ELF-1 (cell line): ENCODE measurements at regions not wholly inside any gene's neighbourhood (a gene's known extent, or its start where the extent isn't known, plus 50 kb on each side); places are given as distances from the start of the nearest gene placed in this dataset.
"Not testable (repeated sequence)": the region's sequence is repeated elsewhere in the genome, so short reads cannot be mapped to it uniquely, and the experiment has no call there.

Experiments
- DNase-seq: peaks from one replicate; pipeline ENCODE4 v3.0.0-alpha.2; 2016; ENCODE audit warnings: low read depth, low spot score

DNA sequence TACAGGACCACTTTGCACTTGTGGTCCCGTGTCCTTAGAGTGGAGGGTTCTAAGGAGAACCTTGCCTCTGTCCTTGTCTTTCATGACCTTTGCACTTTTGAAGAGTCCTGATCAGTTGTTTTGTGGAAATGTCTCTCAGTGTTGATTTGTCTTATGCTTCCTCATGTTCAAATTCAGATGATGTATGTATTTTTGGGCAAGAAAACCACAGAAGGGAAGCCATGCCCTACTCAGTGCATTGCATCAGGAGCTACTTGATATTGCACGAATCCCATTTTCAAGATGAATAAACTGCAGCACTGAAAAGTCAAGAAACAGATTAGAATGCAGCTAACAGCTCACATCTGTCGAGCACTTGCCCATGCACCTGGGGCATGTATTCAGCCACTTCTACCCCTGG lies 152.2 kb downstream of the INHBB start:
- no peak for DNase-seq

DNA sequence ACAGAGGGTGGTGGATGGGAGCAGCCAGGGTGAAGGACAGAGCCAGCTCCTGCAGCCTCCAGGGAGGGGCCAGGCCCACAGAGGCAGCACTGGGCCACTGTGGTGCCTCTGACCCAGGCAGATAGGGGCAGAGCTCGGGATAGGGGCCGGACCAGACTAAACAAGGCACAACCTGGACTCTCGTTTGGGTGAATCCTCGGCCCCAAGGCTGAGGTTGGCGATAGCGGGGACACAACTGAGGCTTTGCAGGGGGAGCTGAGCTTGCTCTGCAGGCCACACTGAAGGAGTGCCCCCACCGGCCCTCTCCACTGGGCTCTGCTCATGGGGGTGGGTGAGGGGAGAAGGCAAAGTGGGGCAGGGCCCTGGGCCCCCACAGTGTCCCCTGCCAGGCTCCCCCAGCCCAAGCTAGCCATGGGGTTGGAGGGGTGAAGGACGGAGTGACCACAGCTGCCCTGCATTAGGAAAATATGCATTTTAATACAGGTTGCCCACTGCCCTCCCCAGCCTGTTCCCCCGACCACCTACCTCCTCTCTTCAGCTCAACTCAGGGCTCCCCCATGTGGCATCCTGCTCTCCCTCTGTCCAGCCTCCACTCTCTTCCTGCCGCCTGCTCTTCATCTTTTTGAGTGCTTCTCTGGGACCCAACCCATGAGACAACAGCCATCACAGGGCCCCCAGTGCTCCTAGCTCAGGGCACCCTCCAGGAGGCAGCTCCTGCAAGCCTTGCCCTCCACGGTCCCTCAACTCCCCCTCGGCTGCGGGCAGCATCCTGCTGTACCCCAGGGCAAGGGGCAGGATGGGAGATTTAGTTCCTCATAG lies 152.8 kb downstream of the INHBB start:
- no peak for DNase-seq

DNA sequence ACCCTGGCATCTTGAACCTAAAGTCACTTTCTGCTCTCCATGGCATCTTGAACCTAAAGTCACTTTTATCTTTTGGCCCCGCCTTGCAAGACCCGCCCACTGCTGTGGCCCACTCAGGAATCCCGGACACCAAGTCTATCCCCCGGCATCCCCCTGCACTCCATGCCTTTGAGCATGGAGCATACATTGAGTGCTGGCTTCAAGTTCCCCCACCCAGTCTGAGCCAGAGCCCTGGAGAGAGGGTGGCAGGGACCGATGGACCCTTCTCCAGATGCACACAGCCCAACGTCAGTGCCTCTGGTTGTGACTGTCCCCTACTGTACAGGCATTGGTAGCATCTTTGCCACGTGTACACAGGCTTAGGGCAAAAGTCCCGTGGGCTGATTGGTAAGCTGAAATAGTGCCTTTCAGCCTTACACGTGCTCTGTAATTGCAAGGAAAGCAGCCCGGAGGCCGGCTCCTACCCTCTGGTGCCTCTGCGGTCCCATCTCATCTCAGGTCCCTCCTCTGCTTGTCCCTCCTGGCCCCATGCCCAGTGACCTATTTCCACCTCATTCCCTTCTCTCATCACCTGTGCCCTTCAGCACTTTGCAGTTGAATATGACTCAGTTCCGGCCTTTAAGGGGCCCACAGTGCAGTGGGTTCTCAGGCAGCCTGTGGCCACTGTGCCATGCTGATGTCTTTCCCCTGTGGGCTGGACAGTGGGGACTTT lies 154.0 kb downstream of the INHBB start:
- no peak for DNase-seq

DNA sequence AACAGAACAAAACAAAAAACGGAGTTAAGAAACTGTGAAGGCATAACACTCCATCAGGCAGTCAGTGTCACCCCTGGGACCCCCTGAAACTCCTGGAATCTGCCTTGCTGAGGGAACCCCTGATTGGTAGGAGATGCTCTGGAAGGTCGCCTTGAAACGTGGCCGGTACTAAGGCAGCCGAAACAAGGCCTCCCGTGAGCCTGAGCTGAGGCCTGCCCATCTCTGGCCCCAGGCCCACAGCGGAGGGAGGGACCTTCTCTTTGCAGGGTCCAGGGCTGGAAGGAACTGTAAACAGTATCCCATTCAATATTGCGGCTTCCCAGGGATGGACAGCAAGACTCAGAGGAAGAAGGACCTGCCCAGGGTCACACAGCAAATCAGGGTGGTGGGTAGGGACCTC lies 155.7 kb downstream of the INHBB start:
- DNase-seq, result no peak

DNA sequence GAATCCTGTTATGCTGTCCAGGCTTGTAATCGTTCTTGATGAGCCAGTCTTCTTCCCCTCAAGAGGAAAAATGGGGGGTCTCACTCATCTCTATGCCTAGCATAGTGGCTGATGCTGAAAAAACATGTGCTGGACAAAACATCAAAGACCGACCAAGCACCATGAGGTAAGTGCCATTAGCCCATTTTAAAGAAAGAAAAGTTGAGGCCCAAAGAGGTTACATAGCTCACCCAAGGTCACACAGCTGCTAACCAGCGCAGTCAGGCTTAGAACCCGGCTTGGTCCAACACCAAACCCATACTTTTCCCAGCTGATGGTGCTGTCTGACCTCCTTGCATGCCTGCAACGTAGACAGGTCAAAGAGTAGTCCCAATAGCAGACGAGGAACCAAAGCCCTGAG lies 156.4 kb downstream of the INHBB start:
- DNase-seq, result no peak

DNA sequence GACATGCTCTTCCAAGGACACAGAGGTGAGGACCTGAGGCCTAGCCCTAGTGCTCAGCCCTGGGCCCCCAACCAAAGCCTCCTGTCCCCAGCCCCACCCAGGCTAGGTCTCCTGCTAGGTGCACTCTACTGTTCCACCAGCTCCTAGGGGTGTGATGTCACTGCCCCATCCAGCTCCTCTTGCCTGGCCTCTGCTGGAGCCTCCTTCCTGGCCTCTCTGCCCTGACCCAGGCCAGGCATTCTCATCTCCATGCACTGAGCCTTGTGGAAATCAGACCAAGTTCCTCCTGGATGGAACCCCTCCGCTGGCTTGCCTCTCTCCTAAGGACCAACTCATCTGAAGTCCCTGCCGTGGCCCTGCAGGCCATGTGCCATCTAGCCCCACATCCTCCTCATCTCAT lies 156.8 kb downstream of the INHBB start:
- no peak for DNase-seq

DNA sequence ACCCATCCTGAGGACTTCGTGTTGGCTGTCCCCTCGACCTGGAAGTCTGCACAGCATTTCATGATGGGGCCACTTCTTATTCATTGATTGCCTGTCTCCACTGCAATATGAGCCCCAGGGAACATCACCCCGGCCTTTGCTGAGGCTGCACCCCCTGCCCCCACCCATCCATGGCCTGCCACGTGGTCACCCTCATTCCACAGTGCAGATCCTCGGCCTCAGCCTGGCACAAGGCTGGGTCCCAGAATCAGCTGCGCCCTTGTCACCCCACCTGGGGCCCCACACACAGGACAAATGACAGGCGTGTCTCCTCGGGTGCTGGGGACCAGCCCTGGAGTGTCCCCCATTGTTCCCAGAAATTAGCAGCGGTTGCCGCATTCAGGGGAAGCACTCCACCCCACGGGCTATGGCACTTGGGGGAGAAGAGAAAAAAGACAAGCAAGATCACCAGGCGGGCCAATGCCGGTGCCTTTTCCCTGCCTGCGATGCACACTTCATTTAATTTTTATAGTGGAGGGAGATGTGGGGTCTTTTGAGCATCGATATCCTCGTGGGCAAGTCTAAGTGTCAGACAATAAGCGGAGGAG lies 157.4 kb downstream of the INHBB start:
- DNase-seq, result no peak

DNA sequence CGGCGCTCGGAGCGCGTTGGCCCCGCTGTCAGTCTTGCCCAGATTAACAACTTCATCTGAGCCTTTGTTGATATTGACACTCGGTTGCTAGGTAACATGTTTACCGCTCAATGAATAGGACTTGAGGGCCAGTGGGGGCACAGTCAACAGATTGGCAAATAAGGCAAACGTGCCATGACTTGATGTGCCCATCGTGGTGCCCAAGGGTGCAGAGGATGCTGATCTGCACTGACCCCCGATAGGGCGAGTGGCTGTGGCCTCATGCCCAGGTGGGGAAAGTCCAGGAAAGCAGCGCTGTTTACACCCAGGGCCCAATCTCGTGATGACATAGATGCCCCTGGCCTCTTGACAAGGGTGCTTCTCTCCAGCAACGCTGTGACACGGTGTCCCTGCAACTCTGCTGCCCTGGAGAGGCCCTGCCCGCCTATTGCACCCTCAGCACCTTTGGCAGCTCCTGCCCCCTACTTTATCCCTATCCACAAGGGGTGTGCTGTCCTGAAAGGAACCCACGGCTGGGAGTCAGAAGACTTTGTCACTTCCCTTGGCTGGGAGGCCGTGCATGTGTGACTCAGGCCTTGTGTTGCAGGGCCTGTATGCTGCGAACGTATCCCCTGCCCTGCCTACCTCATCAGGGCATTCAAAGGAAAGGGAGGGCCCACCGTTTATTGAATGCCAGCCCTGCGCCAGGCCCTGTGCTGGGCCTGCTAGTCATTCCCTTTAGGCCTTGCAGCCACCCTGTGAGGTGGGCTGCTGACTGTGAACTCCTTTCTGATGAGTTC lies 158.0 kb downstream of the INHBB start:
- DNase-seq, result no peak

DNA sequence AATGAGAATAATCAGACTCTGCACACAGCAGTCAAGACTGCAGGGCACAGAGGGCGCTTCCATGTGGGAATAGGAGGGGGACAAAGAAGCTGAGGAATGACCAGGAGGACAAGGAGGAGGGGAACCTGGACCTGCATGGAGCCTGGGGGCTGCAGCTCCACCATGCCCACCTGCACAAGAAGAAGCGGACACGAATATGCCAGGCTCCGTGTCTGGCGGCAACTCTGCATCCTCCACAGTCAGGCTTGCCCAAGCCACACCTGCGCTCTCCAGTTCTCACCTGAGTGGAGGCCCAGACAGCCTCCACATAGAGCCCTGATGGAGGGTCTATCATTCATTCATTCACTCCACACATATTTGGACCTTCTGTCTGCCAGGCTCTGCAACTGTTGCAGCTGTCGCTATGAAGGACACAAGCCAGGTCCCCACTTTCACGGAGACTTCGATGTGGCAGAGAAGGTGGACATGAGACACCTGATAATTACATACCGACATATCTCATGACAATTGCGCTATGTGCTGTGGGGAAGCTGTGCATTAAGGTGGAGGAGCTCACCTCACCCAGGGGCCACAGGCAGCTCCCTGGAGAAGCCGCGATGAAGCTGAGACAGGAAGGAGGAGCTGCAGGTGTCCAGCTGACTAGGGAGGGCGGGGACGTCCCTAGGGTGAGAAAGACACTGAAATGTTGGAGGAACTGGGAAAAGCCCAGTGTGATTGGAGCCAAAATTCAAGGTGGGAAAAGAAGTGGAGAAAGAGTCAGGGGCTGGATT lies 159.2 kb downstream of the INHBB start:
- DNase-seq, result no peak

DNA sequence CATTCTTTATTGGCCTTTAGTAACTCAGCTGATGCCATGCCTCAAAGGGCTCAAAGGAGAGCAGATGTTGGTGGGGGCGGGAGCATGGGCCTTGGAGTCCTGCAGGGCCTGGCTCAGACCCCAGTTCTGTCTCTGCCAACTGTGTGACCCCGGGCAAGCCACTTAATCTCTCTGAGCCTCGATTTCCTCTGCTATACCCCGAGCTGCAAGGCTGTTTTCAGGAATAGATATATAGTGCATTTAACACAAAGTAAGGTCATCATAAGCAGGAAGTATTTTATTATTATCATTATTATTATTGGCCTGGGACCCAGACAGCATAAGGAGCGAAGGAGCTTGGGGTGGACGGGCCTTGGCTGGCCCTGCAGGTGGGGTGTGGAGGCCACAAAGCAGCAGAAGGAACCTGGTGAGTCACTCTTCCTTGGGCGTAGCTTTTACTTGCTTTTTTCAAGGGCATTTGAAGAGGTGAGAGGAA lies 162.7 kb downstream of the INHBB start:
- no peak for DNase-seq

DNA sequence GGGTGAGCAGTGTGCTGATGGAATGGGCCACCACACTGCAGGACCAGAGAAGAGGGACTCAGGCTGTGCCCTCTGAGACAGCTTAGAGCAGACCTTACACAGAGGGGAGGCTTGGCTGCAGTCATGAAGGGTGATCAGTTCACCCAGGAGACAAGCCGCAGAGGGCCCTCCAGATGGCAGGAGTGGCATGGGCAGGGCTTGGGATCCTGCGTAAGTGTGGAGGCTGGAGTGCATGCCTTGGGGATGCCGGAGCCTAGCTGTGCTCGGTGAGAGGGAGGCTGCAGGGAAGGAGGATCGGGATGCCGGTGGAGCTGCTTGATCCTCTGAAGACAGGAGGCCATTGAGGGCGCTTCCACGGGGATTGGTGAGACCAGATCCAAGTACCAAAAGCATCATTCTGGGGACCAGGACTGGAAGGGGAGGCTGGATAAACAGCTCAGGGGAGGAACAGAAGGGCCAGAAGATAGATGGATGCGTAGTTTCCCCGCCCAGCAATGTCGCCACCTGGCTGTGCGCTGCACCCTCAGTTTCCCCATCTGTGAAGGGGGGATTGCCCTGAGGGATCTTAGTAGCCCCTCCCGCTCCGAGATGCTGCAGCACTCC lies 163.4 kb downstream of the INHBB start:
- DNase-seq, result no peak

DNA sequence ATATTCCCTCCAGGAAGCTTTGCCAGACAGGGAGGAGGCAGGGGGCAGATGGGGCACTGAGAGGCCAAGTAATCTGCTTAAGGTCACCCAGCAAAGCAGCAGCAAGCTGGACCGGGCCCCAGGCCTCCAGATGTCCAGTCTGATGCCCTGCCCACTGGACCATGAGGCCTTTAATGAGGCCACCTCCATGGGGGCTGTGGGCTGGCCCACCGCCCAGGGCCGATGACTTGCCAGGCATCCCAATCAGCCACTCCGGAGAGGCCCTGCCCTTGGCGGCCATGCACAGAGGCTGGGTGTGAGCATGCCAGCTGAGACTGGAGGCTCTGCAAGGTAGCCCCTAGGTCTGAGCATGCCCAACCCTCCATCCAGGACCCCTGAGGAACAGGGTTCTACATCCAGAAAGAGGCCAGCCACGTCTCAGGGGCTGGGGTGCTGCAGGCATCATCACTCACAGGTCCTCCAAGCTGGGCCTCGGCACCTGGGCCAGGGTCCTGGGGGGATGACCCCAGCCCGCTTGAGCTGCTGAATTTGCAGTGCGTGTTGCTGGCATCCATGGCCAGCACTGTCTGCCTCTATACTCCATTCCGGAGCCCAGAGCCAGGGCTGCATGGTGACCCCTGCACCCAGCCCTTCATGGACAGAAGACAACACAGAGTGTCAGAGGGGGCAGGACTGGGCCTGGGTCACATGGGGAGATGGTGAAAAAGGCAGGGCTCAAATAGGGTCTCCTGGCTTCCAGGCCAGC lies 164.2 kb downstream of the INHBB start:
- no peak for DNase-seq

DNA sequence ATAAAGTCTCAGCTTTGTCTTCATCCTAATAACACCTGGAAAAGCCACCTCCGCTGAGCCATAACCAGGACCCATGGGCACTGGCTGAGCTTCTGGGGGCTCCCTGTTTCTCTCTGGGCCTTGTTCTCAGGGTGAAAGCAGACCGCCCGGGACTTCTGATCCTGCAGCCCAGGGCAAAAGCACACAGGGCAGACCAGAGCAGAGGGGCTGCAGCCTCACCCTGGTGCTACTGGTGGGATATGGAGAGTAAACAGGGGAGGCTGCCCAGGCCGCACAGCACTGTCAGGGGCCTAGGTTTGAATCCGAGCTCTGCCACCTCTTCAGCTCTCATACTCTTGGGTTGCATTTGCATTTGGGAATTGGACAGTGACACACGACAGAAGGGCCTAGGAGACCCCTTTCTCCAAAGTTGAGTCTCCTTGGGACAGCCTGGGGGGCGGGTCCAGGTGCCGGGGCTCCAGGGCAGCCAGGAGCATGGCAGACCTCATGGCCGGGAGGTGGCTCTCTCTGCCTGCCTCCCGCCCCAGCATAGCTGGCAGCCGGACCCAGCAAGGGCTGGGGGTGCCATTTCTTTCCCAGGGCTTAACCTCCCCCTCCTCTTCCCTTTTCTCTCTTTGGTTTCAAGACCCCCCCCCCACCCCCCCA lies 164.9 kb downstream of the INHBB start:
- no peak for DNase-seq

DNA sequence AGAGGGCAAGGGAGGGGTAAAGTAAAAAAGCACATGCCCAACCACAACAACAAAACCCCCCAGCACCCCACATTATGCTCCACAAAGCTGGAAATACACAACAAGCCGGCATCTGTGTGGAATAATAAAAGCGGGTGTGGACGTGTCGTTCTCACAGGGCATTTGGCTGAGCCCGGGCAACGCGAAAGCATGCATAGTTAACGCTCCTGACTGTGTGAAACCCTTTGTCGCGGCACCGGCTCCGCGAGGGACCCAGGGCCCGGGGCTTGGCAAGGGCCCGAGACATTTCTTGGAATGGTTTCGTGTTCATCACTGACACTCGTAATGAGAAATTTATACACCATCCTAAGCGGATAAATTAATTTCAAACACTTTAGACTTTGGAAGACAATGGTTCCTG lies 165.6 kb downstream of the INHBB start:
- no peak for DNase-seq

DNA sequence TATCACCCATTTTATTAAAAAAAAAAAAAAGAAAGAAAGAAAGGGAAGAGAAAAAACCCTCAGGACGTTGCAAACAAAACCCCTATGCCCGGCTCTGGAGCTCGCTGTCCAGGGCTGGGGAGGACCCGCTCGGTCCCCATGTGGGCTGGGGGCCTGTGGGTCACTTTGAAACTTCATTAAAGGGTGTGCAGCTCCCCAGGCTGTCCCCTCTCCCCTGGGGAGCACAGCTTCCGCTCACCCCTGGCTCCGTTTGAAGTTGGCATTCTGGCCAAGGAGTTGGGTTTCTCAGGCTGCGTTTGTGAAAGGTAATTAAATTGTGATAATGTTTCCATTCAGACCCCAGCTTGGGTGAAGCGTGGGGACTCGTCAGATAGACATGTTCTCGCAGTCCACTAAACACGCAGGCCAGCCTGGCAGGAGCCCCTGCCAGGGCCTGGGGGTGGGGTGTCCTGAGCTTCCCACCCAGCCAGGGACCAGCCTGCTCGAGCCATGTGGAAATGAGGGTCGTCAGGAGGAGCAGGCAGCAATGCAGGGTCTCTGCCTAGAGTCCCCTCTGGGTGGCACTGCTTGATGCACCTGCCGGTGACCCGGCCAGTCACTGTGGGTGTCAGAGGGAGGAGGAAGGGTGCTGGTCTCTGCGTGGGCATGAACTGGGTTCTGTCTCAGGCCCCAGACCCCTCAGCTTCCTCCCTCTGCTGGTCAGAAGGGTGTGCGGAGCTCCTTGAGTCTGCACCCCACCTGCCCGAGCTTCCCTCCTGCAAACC lies 166.2 kb downstream of the INHBB start:
- DNase-seq, result no peak

DNA sequence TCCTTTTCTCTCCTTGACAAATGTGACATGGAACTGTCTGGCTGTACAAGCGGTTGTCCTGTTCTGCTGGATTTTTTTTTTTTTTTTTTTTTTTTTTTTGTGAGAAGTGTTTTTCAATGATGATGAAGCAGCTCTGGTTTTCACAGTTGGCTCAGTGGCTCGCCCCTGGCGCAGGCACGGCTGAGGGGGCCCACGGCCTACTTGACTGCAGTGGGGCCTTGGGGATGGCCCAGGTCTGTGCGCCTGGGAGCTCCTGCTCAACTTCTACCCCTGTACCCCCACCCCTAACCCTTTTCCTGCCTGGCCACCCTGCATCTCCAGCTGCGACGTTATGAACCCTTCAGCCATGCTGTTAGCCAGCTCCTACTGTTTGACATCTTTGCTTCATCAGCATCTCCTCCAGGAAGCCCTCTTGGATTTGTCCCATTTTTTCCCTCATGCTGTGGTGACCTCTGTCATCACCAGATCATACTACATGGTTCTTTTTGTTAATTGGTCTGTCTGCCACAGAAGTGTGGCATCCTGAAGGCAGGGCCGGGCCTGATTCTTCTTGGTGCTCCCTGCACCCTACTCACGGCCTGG lies 167.9 kb downstream of the INHBB start:
- DNase-seq, result no peak

DNA sequence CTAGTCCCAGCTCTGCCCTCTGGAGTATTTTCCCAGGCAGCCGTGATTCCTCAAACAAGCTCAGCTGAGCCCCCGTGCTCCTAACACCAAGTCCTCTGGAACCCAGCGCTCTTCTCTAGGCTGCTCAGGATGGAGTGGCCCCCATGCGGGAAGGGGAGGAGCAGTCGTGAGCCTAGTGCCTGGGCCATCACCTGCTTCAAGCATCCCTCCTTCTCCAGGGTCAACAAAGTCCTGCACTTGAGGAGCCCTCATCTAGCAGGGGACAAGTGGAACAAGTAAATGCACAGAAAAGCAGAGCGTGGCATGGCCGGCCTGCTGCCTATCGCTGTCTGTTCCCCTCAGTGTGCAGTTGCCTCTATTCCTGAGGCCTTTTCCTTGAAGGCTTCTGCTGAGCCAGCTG lies 168.6 kb downstream of the INHBB start:
- DNase-seq, result no peak

DNA sequence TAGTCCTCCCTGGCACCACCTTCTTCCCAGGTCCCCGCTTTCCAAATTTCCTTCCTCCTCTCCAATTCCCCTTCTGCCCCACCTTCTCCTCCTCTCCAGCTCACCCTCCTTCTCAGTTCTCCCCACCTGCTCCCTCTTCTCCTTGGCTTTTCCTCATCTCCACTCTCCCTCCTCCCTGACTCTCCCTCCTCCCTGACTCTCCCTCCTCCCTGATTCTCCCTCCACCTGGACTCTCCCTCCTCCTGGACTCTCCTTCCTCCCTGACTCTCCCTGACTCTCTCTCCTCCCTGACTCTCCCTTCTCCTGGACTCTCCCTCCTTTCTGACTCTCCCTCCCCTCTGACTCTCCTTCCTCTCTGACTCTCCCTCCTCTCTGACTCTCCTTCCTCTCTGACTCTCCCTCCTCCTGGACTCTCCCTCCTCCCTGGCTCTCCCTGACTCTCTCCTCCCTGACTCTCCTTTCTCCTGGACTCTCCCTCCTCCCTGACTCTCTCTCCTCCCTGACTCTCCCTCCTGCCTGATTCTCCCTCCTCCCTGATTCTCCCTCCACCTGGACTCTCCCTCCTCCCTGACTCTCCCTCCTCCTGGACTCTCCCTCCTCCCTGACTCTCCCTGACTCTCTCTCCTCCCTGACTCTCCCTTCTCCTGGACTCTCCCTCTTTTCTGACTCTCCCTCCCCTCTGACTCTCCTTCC lies 169.3 kb downstream of the INHBB start:
- not testable (repeated sequence) for DNase-seq
